GM18507 (cell line): ENCODE measurements at regions not wholly inside any gene's neighbourhood (a gene's known extent, or its start where the extent isn't known, plus 50 kb on each side); places are given as distances from the start of the nearest gene placed in this dataset.
"Not testable (repeated sequence)": the region's sequence is repeated elsewhere in the genome, so short reads cannot be mapped to it uniquely, and the experiment has no call there.

Experiments
- DNase-seq: peaks from one replicate; pipeline ENCODE4 v3.0.0; 2011; ENCODE audit warnings: low read depth; ENCODE audit not compliant: insufficient read length; ENCODE audit errors: extremely low spot score
- FAIRE-seq: peaks from 2 replicates; lab custom pipeline; 2011; peaks lifted over from hg19 to GRCh38; lab: Jason Lieb, UNC

- no peak for FAIRE-seq
- DNase-seq, result no peak
Observed at GRCh38 chr3:144482876-144483275, 511.3 kb downstream of the DIPK2A start.

GRCh38 chr3:144487011-144487410 lies 515.4 kb downstream of the DIPK2A start:
- DNase-seq (no peak), FAIRE-seq (no peak)

GRCh38 chr3:144488927-144489326 lies 517.3 kb downstream of the DIPK2A start:
- no peak for FAIRE-seq
- DNase-seq, result no peak

- DNase-seq, result no peak
- no peak for FAIRE-seq
Observed at GRCh38 chr3:144491333-144491732, 519.7 kb downstream of the DIPK2A start.

- not testable (repeated sequence) for DNase-seq, FAIRE-seq
Observed at GRCh38 chr3:144494651-144495050, 523.0 kb downstream of the DIPK2A start.

- DNase-seq (no peak), FAIRE-seq (peak; percentile 21)
Observed at GRCh38 chr3:144496141-144496835, 524.7 kb downstream of the DIPK2A start.

- no peak for FAIRE-seq
- DNase-seq, result no peak
Observed at GRCh38 chr3:144497452-144497851, 525.8 kb downstream of the DIPK2A start.

GRCh38 chr3:144499001-144499930 lies 527.6 kb downstream of the DIPK2A start:
- FAIRE-seq, result no peak
- no peak for DNase-seq

- DNase-seq (no peak), FAIRE-seq (no peak)
Observed at GRCh38 chr3:144501467-144501866, 529.8 kb downstream of the DIPK2A start.

- FAIRE-seq, result no peak
- DNase-seq, result no peak
Observed at GRCh38 chr3:144502402-144502801, 530.8 kb downstream of the DIPK2A start.

GRCh38 chr3:144506375-144506774 lies 534.8 kb downstream of the DIPK2A start:
- not testable (repeated sequence) for DNase-seq, FAIRE-seq

GRCh38 chr3:144511346-144511745 lies 539.7 kb downstream of the DIPK2A start:
- DNase-seq, result no peak
- FAIRE-seq, result no peak

- no peak for DNase-seq
- FAIRE-seq, result no peak
Observed at GRCh38 chr3:144516026-144516425, 544.4 kb downstream of the DIPK2A start.

GRCh38 chr3:144516589-144516988 lies 545.0 kb downstream of the DIPK2A start:
- no peak for FAIRE-seq

GRCh38 chr3:144521131-144521530 lies 549.5 kb downstream of the DIPK2A start:
- FAIRE-seq (no peak), DNase-seq (no peak)

More at GRCh38 chr3:144516589-144516988, 545.0 kb downstream of the DIPK2A start:
- DNase-seq, result no peak

GRCh38 chr3:144522456-144522855 lies 550.8 kb downstream of the DIPK2A start:
- DNase-seq (no peak), FAIRE-seq (no peak)

GRCh38 chr3:144523396-144523795 lies 551.8 kb downstream of the DIPK2A start:
- no peak for DNase-seq
- FAIRE-seq, result no peak

- FAIRE-seq, result no peak
- DNase-seq, result no peak
Observed at GRCh38 chr3:144524531-144524930, 552.9 kb downstream of the DIPK2A start.

- DNase-seq, result no peak
- no peak for FAIRE-seq
Observed at GRCh38 chr3:144529566-144529965, 557.9 kb downstream of the DIPK2A start.

- FAIRE-seq (no peak), DNase-seq (no peak)
Observed at GRCh38 chr3:144544871-144545270, 573.2 kb downstream of the DIPK2A start.

GRCh38 chr3:144546539-144546938 lies 574.9 kb downstream of the DIPK2A start:
- no peak for FAIRE-seq
- no peak for DNase-seq
